ENCODE measurements at regions not wholly inside any gene's neighbourhood (a gene's known extent, or its start where the extent isn't known, plus 50 kb on each side); places are given as distances from the start of the nearest gene placed in this dataset.

GRCh38 chr20:11035211-11035610 lies 361.4 kb upstream of the JAG1 start:
- Histone ChIP-seq H2AK9ac (replicated peaks; ENCODE audit: low read depth, low read length, poor library complexity) (no peak overlapping the region), H2AK5ac (ENCODE audit: low read depth, low read length) (no peak overlapping the region), H3K36me3 (ENCODE audit: control insufficient read depth, insufficient read depth, low read length) (no peaks in the 10 kb centered on the region), H3K9me3 (ENCODE audit: control insufficient read depth, insufficient read depth, low read length) (peaks cover 2% of the 10 kb centered on the region; the same call in 1 of the 2 replicates), H4K5ac (ENCODE audit: low read depth, low read length) (no peak overlapping the region), H3K79me1 (ENCODE audit: low read depth in 1 of 2, low read length in 2 of 2) (no peaks in the 10 kb centered on the region), H3K27me3 (ENCODE audit: control insufficient read depth, insufficient read depth, low read length) (peaks cover 3% of the 10 kb centered on the region; the same call in 1 of the 2 replicates), H3K56ac (ENCODE audit: extremely low read depth, insufficient read depth, low read length) (no peak overlapping the region), H3K4me3 (ENCODE audit: insufficient read depth, low read depth, low read length) (no peak overlapping the region), H3K23ac (ENCODE audit: low read depth, low read length) (no peak overlapping the region), H4K20me1 (ENCODE audit: insufficient read depth, low read length) (no peaks in the 10 kb centered on the region), H2BK5ac (ENCODE audit: low read depth, low read length, poor library complexity, severe bottlenecking) (no peak overlapping the region), H2BK15ac (ENCODE audit: low read depth, low read length) (no peak overlapping the region), H3K27ac (ENCODE audit: insufficient read depth, low read length) (no peak overlapping the region), H3K4me2 (ENCODE audit: low read depth, low read length) (no peak overlapping the region), H3K4ac (ENCODE audit: low read depth, low read length) (no peak overlapping the region), H4K91ac (ENCODE audit: insufficient read depth, low read depth, low read length) (no peak overlapping the region), H3K4me1 (ENCODE audit: control insufficient read depth, insufficient read depth, low read length) (no peaks in the 10 kb centered on the region), H2BK20ac (ENCODE audit: low read depth, low read length) (no peak overlapping the region), H3K9me1 (ENCODE audit: insufficient read depth, low read length) (no peaks in the 10 kb centered on the region), H4K8ac (ENCODE audit: low read depth in 2 of 2, low read length in 2 of 2) (no peak overlapping the region), H3K18ac (ENCODE audit: low read depth, low read length) (no peak overlapping the region), H3K14ac (replicated peaks; ENCODE audit: low read depth, low read length) (peak overlapping the region; percentile 29; the same call in 1 of the 2 replicates), H2BK120ac (ENCODE audit: low read depth, low read length) (no peak overlapping the region), H2AFZ (replicated peaks; ENCODE audit: low read length, poor library complexity) (peak overlapping the region; percentile 10), H3K9ac (ENCODE audit: low read depth, low read length) (no peak overlapping the region)
- no peak for ATAC-seq (ENCODE audit: low read depth)
- ChIA-PET CTCF (no interaction called here), POLR2A (ENCODE audit: unreplicated experiment) (no interaction called here)
- intact Hi-C loops (cut with micrococcal nuclease) (no loop called here), in situ Hi-C loops (cut with MboI; ENCODE audit: low sequenced_read_pairs) (no loop called here), dilution Hi-C loops (cut with HindIII; ENCODE audit: low sequenced_read_pairs, unreplicated experiment) (no loop called here)
- no TSS peak for BruUV-seq (replicated peaks)
- DNase-seq: no peak
- no CpG with 5 or more reads among the region's 3 CpGs for WGBS, 2 experiments (ENCODE audit: extremely low coverage in 2 of 2, insufficient read length in 1 of 2)
- TF ChIP-seq SMC3 (IDR thresholded peaks at IDR 0.05; ENCODE audit: low read depth, low read length) (no peak), MAZ (IDR thresholded peaks at IDR 0.05; ENCODE audit: borderline replicate concordance, low read depth, low read length) (no peak), RCOR1 (IDR thresholded peaks at IDR 0.05; ENCODE audit: insufficient replicate concordance, low read length) (no peak), MXI1 (IDR thresholded peaks at IDR 0.05; ENCODE audit: borderline replicate concordance, low read depth, low read length) (no peak), FOS (IDR thresholded peaks at IDR 0.05; ENCODE audit: low read depth, low read length) (no peak), BHLHE40 (IDR thresholded peaks at IDR 0.05; ENCODE audit: low read depth, low read length) (no peak), CHD1 (IDR thresholded peaks at IDR 0.05; ENCODE audit: low read depth, low read length) (no peak), POLR2A (IDR thresholded peaks at IDR 0.05; ENCODE audit: low read depth, low read length) (no peak), ELK1 (IDR thresholded peaks at IDR 0.05; ENCODE audit: borderline replicate concordance, low read depth, low read length) (no peak), RAD21 (IDR thresholded peaks at IDR 0.05; ENCODE audit: low read length) (no peak), USF2 (IDR thresholded peaks at IDR 0.05; ENCODE audit: low read depth, low read length) (no peak), NFE2L2 (IDR thresholded peaks at IDR 0.05; ENCODE audit: low read depth, low read length) (no peak), CTCF (conservative IDR thresholded peaks at IDR 0.05; ENCODE audit: low read depth, low read length) (no peak), RFX5 (IDR thresholded peaks at IDR 0.05; ENCODE audit: low read depth, low read length) (no peak), CEBPB (IDR thresholded peaks at IDR 0.05; ENCODE audit: low read depth, low read length) (no peak), MAFK (IDR thresholded peaks at IDR 0.05; ENCODE audit: low read depth, low read length) (no peak)
